ENCODE measurements at regions not wholly inside any gene's neighbourhood (a gene's known extent, or its start where the extent isn't known, plus 50 kb on each side); places are given as distances from the start of the nearest gene placed in this dataset.

DNA sequence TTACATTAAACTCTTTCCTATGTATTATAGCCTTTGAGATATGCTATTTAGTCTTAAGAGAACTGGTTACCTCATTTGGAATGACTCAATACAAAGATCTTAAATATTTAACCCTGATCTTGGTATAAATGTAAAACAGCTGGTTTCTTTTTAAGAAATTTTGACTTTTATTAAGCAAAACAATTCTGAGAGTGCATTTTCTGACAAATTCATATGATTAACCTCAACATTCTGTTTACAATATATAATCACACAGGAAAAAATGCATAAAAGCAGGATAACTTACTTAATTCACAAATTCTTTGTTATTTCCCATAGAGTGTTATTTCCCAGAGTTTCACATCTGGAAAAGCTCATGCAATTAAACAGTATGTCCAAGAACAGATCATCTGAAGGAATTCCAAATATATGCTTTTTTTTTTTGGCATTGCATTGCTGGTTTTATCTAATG lies 400.4 kb upstream of the THBS1 start:
- dilution Hi-C loops (cut with MboI; ENCODE audit: extremely low pct_ligation_motif_present, low sequenced_read_pairs) (loop anchor here (25.0 kb wide), 1 partner anchor 182 kb away; no protein-coding TSS in a partner anchor), intact Hi-C loops (cut with micrococcal nuclease) (no loop called here)
- Histone ChIP-seq H3K36me3 (ENCODE audit: control insufficient read depth in 2 of 2, extremely low read depth in 1 of 2, insufficient read depth in 2 of 2, low read length in 2 of 2) (no peaks in the 10 kb centered on the region), H3K79me2 (ENCODE audit: control insufficient read depth, insufficient read depth, low read length) (no peaks in the 10 kb centered on the region), H3K27ac (ENCODE audit: insufficient read depth, low read depth, low read length) (no peak overlapping the region), H3K27me3 (ENCODE audit: control insufficient read depth in 2 of 2, insufficient read depth in 2 of 2, low read length in 2 of 2) (no peaks in the 10 kb centered on the region), H4K20me1 (replicated peaks; ENCODE audit: control insufficient read depth, extremely low read depth, insufficient read depth, low read length) (no peaks in the 10 kb centered on the region), H3K4me3 (replicated peaks in 1 of 3; ENCODE audit: insufficient read depth in 1 of 3, low read depth in 1 of 3, low read length in 3 of 3) (no peak overlapping the region), H3K4me1 (ENCODE audit: control insufficient read depth, extremely low read depth, insufficient read depth, low read length) (peaks cover 15% of the 10 kb centered on the region), H2AFZ (ENCODE audit: low read depth, low read length) (no peak overlapping the region), H3K9me3 (replicated peaks; ENCODE audit: control insufficient read depth, insufficient read depth, low read length) (no peaks in the 10 kb centered on the region), H3K9me1 (replicated peaks; ENCODE audit: control insufficient read depth, extremely low read depth, insufficient read depth, low read length) (no peaks in the 10 kb centered on the region), H3K9ac (replicated peaks; ENCODE audit: extremely low read depth, insufficient read depth, low read length) (no peak overlapping the region), H3K4me2 (ENCODE audit: insufficient read depth, low read length) (no peak overlapping the region)
- BruUV-seq (replicated peaks), result no TSS peak
- no peak for TF ChIP-seq MYC (IDR thresholded peaks at IDR 0.05; ENCODE audit: low read depth, low read length)
- TF ChIP-seq JUN (IDR thresholded peaks at IDR 0.05; ENCODE audit: borderline replicate concordance, insufficient read depth, insufficient read length, low read depth), result no peak
- no peak for TF ChIP-seq GATA2 (IDR thresholded peaks at IDR 0.05; ENCODE audit: insufficient read depth, insufficient read length, low read depth, low read length)
- TF ChIP-seq POLR2A (IDR thresholded peaks at IDR 0.05; ENCODE audit: low read depth, low read length), result no peak
- no peak for TF ChIP-seq EZH2 (IDR thresholded peaks at IDR 0.05; ENCODE audit: borderline replicate concordance, low read depth, low read length, severe bottlenecking)
- TF ChIP-seq POLR2AphosphoS5 (IDR thresholded peaks at IDR 0.05; ENCODE audit: insufficient read depth, low read depth, low read length), result no peak
- TF ChIP-seq, protein P1, sequence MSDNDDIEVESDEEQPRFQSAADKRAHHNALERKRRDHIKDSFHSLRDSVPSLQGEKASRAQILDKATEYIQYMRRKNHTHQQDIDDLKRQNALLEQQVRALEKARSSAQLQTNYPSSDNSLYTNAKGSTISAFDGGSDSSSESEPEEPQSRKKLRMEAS (IDR thresholded peaks at IDR 0.05; ENCODE audit: insufficient read depth, insufficient read length), result no peak
- no peak for TF ChIP-seq FOS (IDR thresholded peaks at IDR 0.05; ENCODE audit: borderline replicate concordance, insufficient read depth, low read length)
- TF ChIP-seq, protein P2, sequence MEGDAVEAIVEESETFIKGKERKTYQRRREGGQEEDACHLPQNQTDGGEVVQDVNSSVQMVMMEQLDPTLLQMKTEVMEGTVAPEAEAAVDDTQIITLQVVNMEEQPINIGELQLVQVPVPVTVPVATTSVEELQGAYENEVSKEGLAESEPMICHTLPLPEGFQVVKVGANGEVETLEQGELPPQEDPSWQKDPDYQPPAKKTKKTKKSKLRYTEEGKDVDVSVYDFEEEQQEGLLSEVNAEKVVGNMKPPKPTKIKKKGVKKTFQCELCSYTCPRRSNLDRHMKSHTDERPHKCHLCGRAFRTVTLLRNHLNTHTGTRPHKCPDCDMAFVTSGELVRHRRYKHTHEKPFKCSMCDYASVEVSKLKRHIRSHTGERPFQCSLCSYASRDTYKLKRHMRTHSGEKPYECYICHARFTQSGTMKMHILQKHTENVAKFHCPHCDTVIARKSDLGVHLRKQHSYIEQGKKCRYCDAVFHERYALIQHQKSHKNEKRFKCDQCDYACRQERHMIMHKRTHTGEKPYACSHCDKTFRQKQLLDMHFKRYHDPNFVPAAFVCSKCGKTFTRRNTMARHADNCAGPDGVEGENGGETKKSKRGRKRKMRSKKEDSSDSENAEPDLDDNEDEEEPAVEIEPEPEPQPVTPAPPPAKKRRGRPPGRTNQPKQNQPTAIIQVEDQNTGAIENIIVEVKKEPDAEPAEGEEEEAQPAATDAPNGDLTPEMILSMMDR (IDR thresholded peaks at IDR 0.05; ENCODE audit: extremely low read depth in 1 of 2, insufficient read depth in 1 of 2, low read depth in 1 of 2, low read length in 2 of 2), result no peak
- ChIA-PET CTCF (interaction anchor here (1.2 kb wide), 1 partner anchor 9 kb away, joined by 4 read pairs; no protein-coding TSS in a partner anchor), POLR2A (no interaction called here)
- DNase-seq (ENCODE audit: low read depth, low spot score), result no peak
- no peak for FAIRE-seq

Measured in endothelial cell of umbilical vein (primary cell).